C4-2B (cell line): ENCODE measurements at regions not wholly inside any gene's neighbourhood (a gene's known extent, or its start where the extent isn't known, plus 50 kb on each side); places are given as distances from the start of the nearest gene placed in this dataset.

Experiments
- H3K27ac ChIP-seq: fragments of 450-650 bp; 2 replicates; pipeline ENCODE4 v1.5.1; 2017
- CTCF ChIP-seq: fragments of 450-650 bp; conservative IDR thresholded peaks from 2 replicates; pipeline ENCODE4 v1.5.1; 2017; ENCODE audit warnings: mild to moderate bottlenecking
- ZFX ChIP-seq: fragments of 450-650 bp; IDR thresholded peaks from 2 replicates; pipeline ENCODE4 v1.6.1; 2017

- no peak overlapping the region for H3K27ac ChIP-seq
- TF ChIP-seq ZFX (no peak), CTCF (no peak)
Observed at GRCh38 chr11:33451364-33451763, 194.2 kb downstream of the HIPK3 start.

GRCh38 chr11:33449798-33450197 is 192.6 kb downstream of the HIPK3 start:
- no peak overlapping the region for H3K27ac ChIP-seq
- no peak for TF ChIP-seq ZFX
- no peak for TF ChIP-seq CTCF

- no peak overlapping the region for H3K27ac ChIP-seq
- TF ChIP-seq ZFX, result no peak
- TF ChIP-seq CTCF, result no peak
Observed at GRCh38 chr11:33448461-33449130, 191.4 kb downstream of the HIPK3 start.

GRCh38 chr11:33445761-33446161 is 188.6 kb downstream of the HIPK3 start:
- H3K27ac ChIP-seq, result no peak overlapping the region
- TF ChIP-seq ZFX (no peak), CTCF (no peak)

- H3K27ac ChIP-seq, result no peak overlapping the region
- TF ChIP-seq CTCF (no peak), ZFX (no peak)
Observed at GRCh38 chr11:33444835-33445594, 187.8 kb downstream of the HIPK3 start.

GRCh38 chr11:33443684-33444083 is 186.5 kb downstream of the HIPK3 start:
- no peak overlapping the region for H3K27ac ChIP-seq
- TF ChIP-seq ZFX (no peak), CTCF (no peak)

GRCh38 chr11:33438301-33438700 is 181.1 kb downstream of the HIPK3 start:
- no peak for TF ChIP-seq CTCF
- H3K27ac ChIP-seq, result no peak overlapping the region
